Small intestine (tissue), 7 donors: ENCODE measurements at regions not wholly inside any gene's neighbourhood (a gene's known extent, or its start where the extent isn't known, plus 50 kb on each side); places are given as distances from the start of the nearest gene placed in this dataset.

Experiments
- DNase-seq, 2 donors: peaks; one replicate each; pipeline versions ENCODE4 v3.0.0 to v3.0.0-alpha.2; 2013
- FAIRE-seq: peaks from 2 replicates; lab custom pipeline; 2012; peaks lifted over from hg19 to GRCh38; lab: Jason Lieb, UNC
- H3K27ac ChIP-seq, 3 donors: one replicate each; pipeline ENCODE4 v1.5.1; 2013; ENCODE audit warnings: low read length in 2 of 3, mild to moderate bottlenecking in 2 of 3, control low read depth in 1 of 3, inconsistent platforms in 1 of 3, low read depth in 1 of 3, moderate library complexity in 1 of 3
- H3K27me3 ChIP-seq, 3 donors: one replicate each; pipeline ENCODE4 v1.6.1; 2013; ENCODE audit warnings: low read length in 3 of 3, inconsistent platforms in 1 of 3; ENCODE audit not compliant: control insufficient read depth in 3 of 3, insufficient read depth in 3 of 3
- H3K36me3 ChIP-seq, 3 donors: one replicate each; pipeline ENCODE4 v1.6.1; 2013; ENCODE audit warnings: low read length in 3 of 3, inconsistent platforms in 1 of 3, low read depth in 1 of 3, mild to moderate bottlenecking in 1 of 3, moderate library complexity in 1 of 3; ENCODE audit not compliant: control insufficient read depth in 3 of 3, insufficient read depth in 2 of 3
- H3K4me1 ChIP-seq, 3 donors: one replicate each; pipeline ENCODE4 v1.6.1; 2013; ENCODE audit warnings: low read length in 2 of 3, inconsistent platforms in 1 of 3, low read depth in 1 of 3, mild to moderate bottlenecking in 1 of 3, moderate library complexity in 1 of 3; ENCODE audit not compliant: control insufficient read depth in 3 of 3, insufficient read depth in 2 of 3
- H3K4me3 ChIP-seq, 3 donors: one replicate each; pipeline ENCODE4 v1.5.1; 2013; ENCODE audit warnings: low read length in 3 of 3, control low read depth in 1 of 3, inconsistent platforms in 1 of 3, low read depth in 1 of 3, mild to moderate bottlenecking in 1 of 3, moderate library complexity in 1 of 3
- H3K9me3 ChIP-seq, 2 donors: one replicate each; pipeline ENCODE4 v1.6.1; 2013; ENCODE audit warnings: low read depth in 1 of 2, low read length in 1 of 2; ENCODE audit not compliant: control insufficient read depth in 2 of 2, insufficient read depth in 1 of 2
- WGBS, 3 donors: extraction: QIAGEN DNeasy Blood & Tissue Kit; methylation state at CpG; one replicate each; pipeline ENCODE4 v1.1.7; 2013; 5-methylcytosine and 5-hydroxymethylcytosine counted together
- donor health status: healthy with polysubstance abuse.
- donor health status: control.
- donor health status: control.
- donor health status: Bipolar disorder and iron deficiency.
- donor health status: healthy.

GRCh38 chr16:27726621-27727261 lies 176.8 kb downstream of the KATNIP start:
- no peaks in the 10 kb centered on the region for H3K27me3 ChIP-seq
- DNase-seq (peak in 1 of 2 donors; percentile 29), FAIRE-seq (no peak)
- peaks cover 0 to 63% (median 0%) of the 10 kb centered on the region in 3 donors for H3K36me3 ChIP-seq
- 86 to 90% (median 89%) methylated on average over 11 of the region's 11 CpGs for WGBS, 3 donors
- H3K4me1 ChIP-seq, result peaks cover under 1 to 11% (median 5%) of the 10 kb centered on the region in 3 donors
- no peak overlapping the region for H3K27ac ChIP-seq
- no peaks in the 10 kb centered on the region for H3K9me3 ChIP-seq
- no peak overlapping the region for H3K4me3 ChIP-seq

GRCh38 chr16:27727941-27728340 lies 178.0 kb downstream of the KATNIP start:
- Histone ChIP-seq H3K36me3 (peaks cover 0 to 66% (median 0%) of the 10 kb centered on the region in 3 donors), H3K27ac (no peak overlapping the region), H3K4me1 (peaks cover 0 to 2% (median 0%) of the 10 kb centered on the region in 3 donors), H3K4me3 (no peak overlapping the region), H3K27me3 (no peaks in the 10 kb centered on the region), H3K9me3 (no peaks in the 10 kb centered on the region)
- DNase-seq (no peak), FAIRE-seq (no peak)
- 95 to 98% (median 96%) methylated on average over 6 of the region's 6 CpGs for WGBS, 3 donors

GRCh38 chr16:27728691-27729090 lies 178.7 kb downstream of the KATNIP start:
- no peak for FAIRE-seq
- peaks cover 0 to 2% (median 0%) of the 10 kb centered on the region in 3 donors for H3K4me1 ChIP-seq
- 88 to 97% (median 90%) methylated on average over 3 of the region's 3 CpGs for WGBS, 3 donors
- peak in 1 of 2 donors; percentile 13 for DNase-seq
- H3K27me3 ChIP-seq, result no peaks in the 10 kb centered on the region
- no peaks in the 10 kb centered on the region for H3K9me3 ChIP-seq
- H3K27ac ChIP-seq, result no peak overlapping the region
- H3K36me3 ChIP-seq, result peaks cover 0 to 59% (median 0%) of the 10 kb centered on the region in 3 donors
- no peak overlapping the region for H3K4me3 ChIP-seq

- DNase-seq (no peak), FAIRE-seq (no peak)
- Histone ChIP-seq H3K9me3 (no peaks in the 10 kb centered on the region), H3K27ac (no peak overlapping the region), H3K4me3 (no peak overlapping the region), H3K36me3 (peaks cover 0 to 52% (median 0%) of the 10 kb centered on the region in 3 donors), H3K27me3 (no peaks in the 10 kb centered on the region), H3K4me1 (no peaks in the 10 kb centered on the region)
- 70 to 86% (median 82%) methylated on average over 10 of the region's 10 CpGs for WGBS, 3 donors
Measured at GRCh38 chr16:27729516-27730304, 179.8 kb downstream of the KATNIP start.

GRCh38 chr16:27730661-27731210 lies 180.8 kb downstream of the KATNIP start:
- no peaks in the 10 kb centered on the region for H3K27me3 ChIP-seq
- H3K36me3 ChIP-seq, result peaks cover 0 to 47% (median 0%) of the 10 kb centered on the region in 3 donors
- 79 to 92% (median 91%) methylated on average over 6 of the region's 6 CpGs for WGBS, 3 donors
- FAIRE-seq (no peak), DNase-seq (no peak)
- no peak overlapping the region for H3K27ac ChIP-seq
- H3K9me3 ChIP-seq, result no peaks in the 10 kb centered on the region
- no peaks in the 10 kb centered on the region for H3K4me1 ChIP-seq
- H3K4me3 ChIP-seq, result no peak overlapping the region

GRCh38 chr16:27735031-27735430 lies 185.1 kb downstream of the KATNIP start:
- no peak for DNase-seq
- Histone ChIP-seq H3K27me3 (no peaks in the 10 kb centered on the region), H3K36me3 (peaks cover 0 to 30% (median 4%) of the 10 kb centered on the region in 3 donors), H3K27ac (no peak overlapping the region), H3K9me3 (no peaks in the 10 kb centered on the region), H3K4me3 (no peak overlapping the region), H3K4me1 (no peaks in the 10 kb centered on the region)
- no peak for FAIRE-seq
- WGBS, 3 donors, result 91 to 96% (median 95%) methylated on average over 5 of the region's 5 CpGs

- Histone ChIP-seq H3K27me3 (no peaks in the 10 kb centered on the region), H3K9me3 (no peaks in the 10 kb centered on the region), H3K36me3 (peaks cover 0 to 28% (median 4%) of the 10 kb centered on the region in 3 donors), H3K4me1 (no peaks in the 10 kb centered on the region), H3K4me3 (no peak overlapping the region), H3K27ac (no peak overlapping the region)
- DNase-seq (no peak), FAIRE-seq (no peak)
- WGBS, 3 donors, result 86 to 89% (median 88%) methylated on average over 6 of the region's 6 CpGs
Measured at GRCh38 chr16:27736431-27736830, 186.5 kb downstream of the KATNIP start.

- Histone ChIP-seq H3K27ac (no peak overlapping the region), H3K4me1 (no peaks in the 10 kb centered on the region), H3K9me3 (no peaks in the 10 kb centered on the region), H3K27me3 (no peaks in the 10 kb centered on the region), H3K36me3 (peaks cover 0 to 31% (median 4%) of the 10 kb centered on the region in 3 donors), H3K4me3 (no peak overlapping the region)
- DNase-seq (no peak), FAIRE-seq (no peak)
- 86 to 93% (median 92%) methylated on average over 11 of the region's 11 CpGs for WGBS, 3 donors
Measured at GRCh38 chr16:27737513-27737912, 187.6 kb downstream of the KATNIP start.
